Adrenal gland (tissue), 5 donors: ENCODE measurements at regions not wholly inside any gene's neighbourhood (a gene's known extent, or its start where the extent isn't known, plus 50 kb on each side); places are given as distances from the start of the nearest gene placed in this dataset.

Experiments used
- CTCF ChIP-seq, 6 experiments: fragments of 450-650 bp in 4 of 6; fragments of 200-600 bp in 2 of 6; sonication (generic) in 1 of 6; IDR thresholded peaks; 1 replicate in 5 of 6; 2 replicates in 1 of 6; pipeline versions ENCODE4 v1.5.1 to v1.8.0; 2016 to 2021; ENCODE audit warnings: antibody characterized with exemption in 6 of 6, mild to moderate bottlenecking in 2 of 6, moderate library complexity in 1 of 6
- POLR2A ChIP-seq, 2 donors: fragments of 450-650 bp; IDR thresholded peaks; one replicate each; pipeline ENCODE4 v1.6.1; 2017; ENCODE audit warnings: antibody characterized with exemption in 2 of 2, mild to moderate bottlenecking in 2 of 2, moderate library complexity in 1 of 2
- donor health status: DM: no; HTN: no; CAD: no.

GRCh38 chr3:145639875-145640274, 521.1 kb downstream of the PLOD2 start:
- TF ChIP-seq CTCF (IDR thresholded peaks at IDR 0.05) (no peak), POLR2A (IDR thresholded peaks at IDR 0.05) (no peak)
